GM03348 (cell line): ENCODE measurements at regions not wholly inside any gene's neighbourhood (a gene's known extent, or its start where the extent isn't known, plus 50 kb on each side); places are given as distances from the start of the nearest gene placed in this dataset.

ENCODE experiments used
- DNase-seq: peaks from one replicate; pipeline ENCODE4 v3.0.0; 2012; ENCODE audit warnings: low spot score

GRCh38 chr4:180721356-180721755 is 1521.8 kb upstream of the TENM3 start:
- no peak for DNase-seq

- no peak for DNase-seq
Measured at GRCh38 chr4:180726611-180727010, 1516.6 kb upstream of the TENM3 start.

- no peak for DNase-seq
Measured at GRCh38 chr4:180727478-180727877, 1515.7 kb upstream of the TENM3 start.

GRCh38 chr4:180734753-180735432 is 1508.3 kb upstream of the TENM3 start:
- no peak for DNase-seq

GRCh38 chr4:180741703-180742102 is 1501.5 kb upstream of the TENM3 start:
- DNase-seq = no peak

- no peak for DNase-seq
Measured at GRCh38 chr4:180745019-180745418, 1498.2 kb upstream of the TENM3 start.

- no peak for DNase-seq
Measured at GRCh38 chr4:180751009-180751408, 1492.2 kb upstream of the TENM3 start.

GRCh38 chr4:180757927-180758326 is 1485.3 kb upstream of the TENM3 start:
- DNase-seq = no peak

- DNase-seq = no peak
Measured at GRCh38 chr4:180766045-180766444, 1477.2 kb upstream of the TENM3 start.

GRCh38 chr4:180766944-180767729 is 1476.1 kb upstream of the TENM3 start:
- DNase-seq = no peak

- no peak for DNase-seq
Measured at GRCh38 chr4:180768610-180769009, 1474.6 kb upstream of the TENM3 start.

GRCh38 chr4:180769791-180770190 is 1473.4 kb upstream of the TENM3 start:
- DNase-seq = no peak

GRCh38 chr4:180770265-180770664 is 1472.9 kb upstream of the TENM3 start:
- DNase-seq = no peak

- DNase-seq = no peak
Measured at GRCh38 chr4:180784940-180785339, 1458.3 kb upstream of the TENM3 start.

GRCh38 chr4:180788729-180789128 is 1454.5 kb upstream of the TENM3 start:
- no peak for DNase-seq

- no peak for DNase-seq
Measured at GRCh38 chr4:180789929-180790328, 1453.3 kb upstream of the TENM3 start.

- no peak for DNase-seq
Measured at GRCh38 chr4:180790471-180790870, 1452.7 kb upstream of the TENM3 start.

- DNase-seq = no peak
Measured at GRCh38 chr4:180792541-180792940, 1450.7 kb upstream of the TENM3 start.

- DNase-seq = no peak
Measured at GRCh38 chr4:180794333-180794732, 1448.9 kb upstream of the TENM3 start.

- no peak for DNase-seq
Measured at GRCh38 chr4:180798036-180798577, 1445.1 kb upstream of the TENM3 start.

GRCh38 chr4:180799798-180800197 is 1443.4 kb upstream of the TENM3 start:
- no peak for DNase-seq

GRCh38 chr4:180805101-180805500 is 1438.1 kb upstream of the TENM3 start:
- DNase-seq = no peak

- no peak for DNase-seq
Measured at GRCh38 chr4:180808862-180809261, 1434.3 kb upstream of the TENM3 start.
